ENCODE measurements at regions not wholly inside any gene's neighbourhood (a gene's known extent, or its start where the extent isn't known, plus 50 kb on each side); places are given as distances from the start of the nearest gene placed in this dataset.
"Not testable (repeated sequence)": the region's sequence is repeated elsewhere in the genome, so short reads cannot be mapped to it uniquely, and the experiment has no call there.

GRCh38 chr2:239801404-239802184 lies 223.5 kb downstream of the NDUFA10 start:
- DNase-seq: no peak

DNA sequence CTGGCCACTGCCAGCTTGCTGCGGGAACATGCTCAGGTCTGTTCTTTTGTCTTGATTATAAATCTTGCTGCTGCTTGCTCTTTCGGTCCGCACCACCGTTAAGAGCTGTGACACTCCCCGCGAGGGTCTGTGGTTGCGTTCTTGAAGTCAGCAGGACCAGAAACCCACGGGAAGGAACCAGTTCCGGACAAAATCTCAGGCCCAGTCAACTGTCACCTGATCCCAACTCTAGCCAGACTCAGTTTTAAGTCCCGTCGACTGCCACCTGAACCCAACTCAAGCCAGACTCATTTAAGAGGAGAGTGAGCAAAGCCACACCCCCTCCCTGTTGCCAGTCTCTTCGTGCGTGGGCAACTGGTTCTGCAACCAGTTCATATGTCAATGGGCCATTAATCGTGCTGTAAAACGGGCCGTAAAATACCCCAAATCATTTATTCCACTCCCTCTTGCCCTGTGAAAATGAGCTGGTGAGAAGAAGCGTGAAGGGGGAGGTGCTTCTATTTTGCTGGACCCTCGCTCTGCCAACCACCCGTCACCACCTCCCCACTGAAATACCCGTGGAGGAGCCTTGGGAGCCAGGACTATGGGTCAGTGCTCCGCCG lies 224.3 kb downstream of the NDUFA10 start:
- DNase-seq: no peak

- DNase-seq: no peak
These were observed 227.8 kb downstream of the NDUFA10 start for GRCh38 chr2:239797316-239797715.

- DNase-seq: not testable (repeated sequence)
These were observed 229.4 kb downstream of the NDUFA10 start for GRCh38 chr2:239795761-239796160.

DNA sequence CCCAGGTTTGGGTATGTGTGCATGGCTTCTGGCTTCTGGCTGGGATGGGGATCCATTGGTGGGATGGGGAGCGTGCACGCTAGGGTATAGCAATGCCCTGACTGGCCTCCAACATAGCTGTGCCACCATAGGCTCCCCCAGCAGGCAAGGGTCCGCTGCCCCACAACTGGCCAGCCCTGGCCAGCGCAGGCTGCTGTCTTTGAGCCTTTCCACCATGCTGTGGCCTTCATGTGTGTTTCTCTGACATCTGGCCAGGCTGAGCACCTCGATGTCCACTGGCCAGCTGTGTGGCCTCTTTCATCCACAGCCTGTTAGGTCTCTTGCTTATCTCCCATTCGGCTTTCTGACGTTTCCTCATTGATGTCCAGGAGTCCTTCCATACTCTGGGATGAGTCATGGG lies 231.3 kb downstream of the NDUFA10 start:
- no peak for DNase-seq

DNA sequence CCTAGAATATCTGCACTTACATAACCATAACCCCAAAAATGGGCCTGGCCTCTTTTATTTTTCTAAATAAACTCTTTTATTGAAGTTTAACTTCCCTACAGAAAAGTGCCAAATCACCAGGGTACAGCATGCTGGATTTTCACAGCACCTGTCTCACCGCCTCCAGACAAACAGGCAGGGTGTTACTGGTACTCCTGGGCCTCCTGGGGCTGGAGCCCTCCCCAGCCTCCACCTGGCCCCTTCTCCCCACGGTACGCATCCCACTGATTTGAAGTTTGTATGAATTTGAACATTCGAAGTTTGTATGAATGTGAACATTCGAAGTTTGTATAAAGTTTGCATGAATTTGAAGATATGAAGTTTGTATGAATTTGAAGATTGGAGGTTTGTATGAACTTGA lies 232.1 kb downstream of the NDUFA10 start:
- DNase-seq: no peak

GRCh38 chr2:239792405-239793084 lies 232.6 kb downstream of the NDUFA10 start:
- DNase-seq: no peak

DNA sequence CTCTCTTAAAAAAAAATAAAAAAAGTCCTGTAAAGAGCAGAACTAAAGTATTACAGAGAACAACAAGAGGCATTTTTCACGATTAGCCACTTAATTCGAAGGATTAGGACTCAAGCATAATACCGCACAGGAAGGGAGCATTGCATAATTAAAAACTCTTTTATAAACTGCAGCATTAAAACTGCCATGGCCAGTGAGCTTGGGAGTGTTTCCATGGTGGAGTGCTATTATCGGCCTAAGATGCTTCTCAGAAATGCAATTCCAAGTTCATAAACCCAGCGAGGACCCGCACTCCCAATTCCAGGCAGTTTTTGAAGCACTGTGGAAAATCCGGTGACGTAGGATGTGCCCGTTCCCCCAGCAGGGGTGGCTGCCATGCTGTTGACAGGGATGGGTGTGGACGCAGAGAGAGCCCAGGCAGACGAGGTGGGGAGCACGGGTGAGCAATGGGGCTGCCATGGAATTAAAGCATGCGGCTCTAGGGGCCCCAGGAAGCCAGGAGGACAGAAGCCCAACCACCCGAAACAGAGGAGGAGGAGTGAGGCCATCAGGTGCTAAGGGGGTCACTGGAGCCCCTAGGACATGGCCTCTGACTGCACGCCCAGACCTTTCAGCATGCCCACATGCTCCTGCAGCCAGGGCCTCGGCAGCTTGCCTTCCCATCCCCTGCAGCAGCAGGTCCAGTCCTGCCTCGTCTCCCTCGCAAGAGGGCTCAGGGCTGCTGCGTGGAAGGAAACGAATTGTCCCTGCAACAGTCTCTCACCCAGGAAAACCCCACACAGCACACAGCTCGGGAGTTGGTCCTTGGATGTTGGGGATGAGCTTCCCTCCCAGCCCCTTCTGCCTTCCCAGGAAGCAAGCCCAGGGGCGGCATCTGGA lies 233.4 kb downstream of the NDUFA10 start:
- DNase-seq: no peak

DNA sequence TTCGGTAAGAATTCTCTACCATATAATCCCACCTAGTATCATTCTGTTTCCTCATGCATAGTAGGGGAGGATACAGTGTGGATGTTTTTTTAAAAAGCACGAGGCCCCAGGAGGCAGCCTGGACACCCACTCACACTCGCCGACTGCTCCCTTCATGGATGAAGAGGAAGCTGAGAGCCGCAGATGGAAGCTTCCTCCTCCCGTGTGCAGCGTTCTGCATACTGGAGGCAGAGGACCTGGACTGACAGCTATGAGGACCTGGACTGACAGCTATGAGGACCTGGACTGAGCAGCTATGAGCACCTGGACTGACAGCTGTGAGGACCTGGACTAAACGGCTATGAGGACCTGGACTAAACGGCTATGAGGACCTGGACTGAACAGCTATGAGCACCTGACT lies 234.4 kb downstream of the NDUFA10 start:
- no peak for DNase-seq

- DNase-seq: no peak
These were observed 234.8 kb downstream of the NDUFA10 start for GRCh38 chr2:239790313-239790712.

DNA sequence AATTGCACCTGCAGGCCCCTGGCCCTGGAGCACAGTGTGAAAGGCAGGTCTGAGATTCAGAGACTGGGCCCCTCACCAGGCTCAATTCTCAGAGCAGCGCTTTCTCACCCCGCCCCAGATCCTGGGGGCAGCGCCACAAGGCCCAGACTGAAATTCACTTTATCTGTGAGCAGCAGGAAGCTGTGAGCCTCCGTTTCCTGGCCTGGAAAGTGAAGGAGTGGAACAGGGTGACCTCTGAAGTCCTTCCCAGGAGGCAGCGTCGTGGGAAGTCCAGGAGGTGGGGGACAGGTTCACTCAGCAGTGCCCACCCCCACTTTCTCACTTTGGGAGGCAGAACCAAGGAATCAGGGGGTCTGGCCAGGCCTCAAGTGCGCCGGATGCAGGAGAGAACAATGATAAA lies 235.4 kb downstream of the NDUFA10 start:
- no peak for DNase-seq

- DNase-seq: no peak
These were observed 236.5 kb downstream of the NDUFA10 start for GRCh38 chr2:239788576-239789098.

DNA sequence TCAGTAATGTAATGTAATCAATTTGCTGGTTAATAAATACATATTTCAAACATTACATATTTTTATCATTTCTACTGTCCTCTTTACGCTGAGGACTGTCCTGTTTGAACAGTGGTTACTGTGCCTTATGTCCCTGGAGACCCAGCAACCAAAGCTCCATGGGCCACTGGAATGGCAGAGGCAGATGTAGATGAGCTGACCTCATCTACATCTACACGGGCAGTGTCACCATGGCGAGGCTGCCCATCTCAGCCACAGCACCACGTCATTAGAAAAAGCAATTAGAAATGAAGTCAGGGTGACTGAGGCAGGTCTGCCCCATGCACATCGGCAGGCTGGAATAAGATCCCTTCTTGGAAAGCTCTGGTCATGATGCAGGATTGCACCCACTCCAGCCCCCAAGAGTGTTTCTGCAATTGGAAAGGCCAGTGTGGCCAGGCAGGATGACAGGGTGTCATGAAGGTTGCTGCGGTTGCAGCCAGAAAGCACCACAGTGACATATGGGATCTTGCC lies 237.5 kb downstream of the NDUFA10 start:
- no peak for DNase-seq

DNA sequence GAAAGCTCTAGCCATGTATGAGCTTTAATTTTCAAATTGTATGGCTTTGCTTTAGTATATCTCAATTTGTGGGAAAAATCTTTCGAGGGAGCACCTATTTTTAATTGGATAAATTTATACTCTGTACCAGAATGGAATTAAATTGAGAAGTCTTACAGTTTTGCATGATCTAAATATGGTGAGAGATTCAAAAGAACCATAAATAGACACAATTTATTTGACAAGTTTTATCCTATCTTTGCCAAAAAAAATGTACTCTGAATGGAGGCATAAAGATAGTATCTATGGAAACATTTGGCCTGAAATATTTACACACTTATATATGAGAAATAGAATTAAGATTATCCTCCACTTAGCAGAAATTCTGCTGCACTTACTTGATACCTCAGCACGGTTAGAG lies 238.4 kb downstream of the NDUFA10 start:
- no peak for DNase-seq

GRCh38 chr2:239781454-239781853 lies 243.7 kb downstream of the NDUFA10 start:
- DNase-seq: no peak

DNA sequence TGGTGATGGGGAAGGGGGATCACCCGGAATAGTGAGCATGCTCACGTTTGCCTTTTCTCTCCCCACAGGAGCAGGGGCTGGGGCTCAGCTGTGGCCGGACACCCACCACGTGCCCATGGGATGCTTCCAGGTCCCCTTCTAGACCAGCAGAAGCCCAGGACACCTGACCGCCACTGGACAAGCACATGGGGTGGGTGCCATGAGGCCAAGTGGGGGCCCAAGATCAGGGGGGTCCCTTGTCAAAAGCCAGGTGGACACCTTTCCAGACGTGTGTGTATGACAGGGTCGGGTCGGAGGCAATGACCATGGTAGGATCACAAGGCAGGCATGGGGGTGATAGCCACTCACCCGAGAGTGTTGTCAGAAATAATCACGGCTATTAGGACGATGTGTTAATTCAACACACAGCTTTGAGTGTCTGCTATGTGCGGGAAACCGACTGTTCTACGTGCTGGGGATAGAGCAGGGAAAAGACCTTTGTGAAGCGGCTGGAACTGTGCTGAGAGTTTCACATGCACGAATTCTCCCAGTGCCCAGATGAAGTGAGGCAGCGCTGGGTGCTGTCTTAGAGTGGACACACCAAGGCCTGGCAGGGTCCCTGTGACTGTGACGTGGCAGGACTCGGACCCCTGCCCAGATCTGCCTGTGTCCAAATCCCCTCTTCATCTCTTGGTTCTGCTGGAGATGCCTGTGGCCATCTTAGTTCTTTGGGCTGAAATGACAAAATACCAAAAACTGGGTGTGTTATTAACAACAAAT lies 244.7 kb downstream of the NDUFA10 start:
- DNase-seq: peak; percentile 9

GRCh38 chr2:239779584-239779983 lies 245.6 kb downstream of the NDUFA10 start:
- peak; percentile 11 for DNase-seq

GRCh38 chr2:239778861-239779558 lies 246.1 kb downstream of the NDUFA10 start:
- DNase-seq: no peak

GRCh38 chr2:239778042-239778851 lies 246.9 kb downstream of the NDUFA10 start:
- no peak for DNase-seq

GRCh38 chr2:239777219-239777618 lies 247.9 kb downstream of the NDUFA10 start:
- DNase-seq: no peak

Data from activated T-cell treated with anti-CD3 and anti-CD28 coated beads, Interleukin-2, amount 50 U/mL, for 1 hour (primary cell).